ENCODE measurements at regions not wholly inside any gene's neighbourhood (a gene's known extent, or its start where the extent isn't known, plus 50 kb on each side); places are given as distances from the start of the nearest gene placed in this dataset.

- no peak for DNase-seq (ENCODE audit: low spot score)
- intact Hi-C loops (cut with DNase I), result no loop called here
Observed at GRCh38 chr9:3578786-3579185, 53.0 kb upstream of the RFX3 start.

- DNase-seq (ENCODE audit: low spot score), result no peak
- intact Hi-C loops (cut with DNase I), result no loop called here
Observed at GRCh38 chr9:3576328-3576727, 50.5 kb upstream of the RFX3 start.

GRCh38 chr9:3575821-3576220 is 50.0 kb upstream of the RFX3 start:
- DNase-seq (ENCODE audit: low spot score), result no peak
- intact Hi-C loops (cut with DNase I), result no loop called here

All from posterior vena cava (tissue), 2 donors.